ENCODE measurements at regions not wholly inside any gene's neighbourhood (a gene's known extent, or its start where the extent isn't known, plus 50 kb on each side); places are given as distances from the start of the nearest gene placed in this dataset.

DNA sequence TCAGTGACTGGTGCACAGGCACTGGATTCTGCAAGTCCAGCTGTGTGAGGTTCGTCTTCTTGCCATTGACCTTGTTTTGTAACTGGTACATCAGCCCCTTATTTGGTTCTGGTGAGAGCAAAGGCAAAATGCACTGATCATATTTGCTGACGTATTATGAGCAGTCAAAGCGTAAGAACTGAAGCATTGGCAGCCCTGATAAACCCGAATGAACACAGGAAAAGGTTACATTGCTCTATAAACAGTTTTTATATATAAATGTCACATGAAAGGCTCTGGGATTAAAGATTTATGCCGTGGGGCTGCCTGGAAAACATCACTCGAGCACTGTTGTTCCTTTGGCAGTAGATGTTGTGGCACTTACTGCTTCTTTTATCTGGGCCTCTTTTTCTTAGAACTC lies 167.9 kb downstream of the IRS1 start:
- no peak for TF ChIP-seq POLR2A (IDR thresholded peaks at IDR 0.05)
- TF ChIP-seq, protein P1, sequence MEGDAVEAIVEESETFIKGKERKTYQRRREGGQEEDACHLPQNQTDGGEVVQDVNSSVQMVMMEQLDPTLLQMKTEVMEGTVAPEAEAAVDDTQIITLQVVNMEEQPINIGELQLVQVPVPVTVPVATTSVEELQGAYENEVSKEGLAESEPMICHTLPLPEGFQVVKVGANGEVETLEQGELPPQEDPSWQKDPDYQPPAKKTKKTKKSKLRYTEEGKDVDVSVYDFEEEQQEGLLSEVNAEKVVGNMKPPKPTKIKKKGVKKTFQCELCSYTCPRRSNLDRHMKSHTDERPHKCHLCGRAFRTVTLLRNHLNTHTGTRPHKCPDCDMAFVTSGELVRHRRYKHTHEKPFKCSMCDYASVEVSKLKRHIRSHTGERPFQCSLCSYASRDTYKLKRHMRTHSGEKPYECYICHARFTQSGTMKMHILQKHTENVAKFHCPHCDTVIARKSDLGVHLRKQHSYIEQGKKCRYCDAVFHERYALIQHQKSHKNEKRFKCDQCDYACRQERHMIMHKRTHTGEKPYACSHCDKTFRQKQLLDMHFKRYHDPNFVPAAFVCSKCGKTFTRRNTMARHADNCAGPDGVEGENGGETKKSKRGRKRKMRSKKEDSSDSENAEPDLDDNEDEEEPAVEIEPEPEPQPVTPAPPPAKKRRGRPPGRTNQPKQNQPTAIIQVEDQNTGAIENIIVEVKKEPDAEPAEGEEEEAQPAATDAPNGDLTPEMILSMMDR (IDR thresholded peaks at IDR 0.05) = no peak

Data from testis (tissue), 2 donors.